Endothelial cell of umbilical vein (primary cell): ENCODE measurements at regions not wholly inside any gene's neighbourhood (a gene's known extent, or its start where the extent isn't known, plus 50 kb on each side); places are given as distances from the start of the nearest gene placed in this dataset.

ENCODE experiments used
- BruUV-seq: library from RNA; stranded (reverse); fragments of 400-500 nt; replicated peaks from 2 replicates; lab custom pipeline; 2021; lab: Mats Ljungman, UMichigan
- CTCF ChIA-PET: fragments of 300-600, 350-600 bp; sonication (Branson Sonifier 250); formaldehyde crosslinking; loops from one replicate; lab custom pipeline; 2021; ENCODE audit warnings: antibody characterized with exemption, inconsistent platforms; lab: Charles Lee
- POLR2A ChIA-PET: fragments of 300-600, 350-600 bp; sonication (Branson Sonifier 250); formaldehyde crosslinking; loops from one replicate; lab custom pipeline; 2021; ENCODE audit warnings: antibody characterized with exemption, inconsistent platforms; lab: Charles Lee
- DNase-seq: peaks from one replicate; pipeline ENCODE4 v3.0.0-alpha.2; 2011; ENCODE audit warnings: low read depth, low spot score
- FAIRE-seq: peaks from 2 replicates; lab custom pipeline; 2011; peaks lifted over from hg19 to GRCh38; lab: Jason Lieb, UNC
- H2AFZ ChIP-seq: 2 replicates; pipeline ENCODE4 v1.6.0; 2012; ENCODE audit warnings: low read depth, low read length, control low read depth, inconsistent platforms
- H3K27ac ChIP-seq: 2 replicates; pipeline ENCODE4 v1.5.1; 2011; ENCODE audit warnings: low read depth, mild to moderate bottlenecking, control low read depth, low read length, moderate library complexity; ENCODE audit not compliant: insufficient read depth
- H3K27me3 ChIP-seq, 2 experiments: 2 replicates each; pipeline versions ENCODE4 v1.6.0 to v1.6.1; 2011; ENCODE audit warnings: low read length in 2 of 2, mixed read lengths in 1 of 2; ENCODE audit not compliant: control insufficient read depth in 2 of 2, insufficient read depth in 2 of 2
- H3K36me3 ChIP-seq, 2 experiments: 2 replicates in 1 of 2; 3 replicates in 1 of 2; pipeline ENCODE4 v1.5.1; 2011; ENCODE audit warnings: low read length in 2 of 2, mild to moderate bottlenecking in 1 of 2, moderate library complexity in 1 of 2; ENCODE audit not compliant: control insufficient read depth in 2 of 2, insufficient read depth in 2 of 2; ENCODE audit errors: extremely low read depth in 1 of 2
- H3K4me1 ChIP-seq: 3 replicates; pipeline ENCODE4 v1.5.1; 2011; ENCODE audit warnings: mild to moderate bottlenecking, low read length; ENCODE audit not compliant: control insufficient read depth, insufficient read depth; ENCODE audit errors: extremely low read depth
- H3K4me2 ChIP-seq: 2 replicates; pipeline ENCODE4 v1.6.1; 2011; ENCODE audit warnings: low read length, control low read depth, mixed read lengths; ENCODE audit not compliant: insufficient read depth
- H3K4me3 ChIP-seq, 3 experiments: fragments of 200-600 bp in 1 of 3; sonication (generic), shearing (Covaris generic) in 1 of 3; replicated peaks in 1 of 3; 2 replicates each; pipeline ENCODE4 v1.5.1; 2011 to 2016; ENCODE audit warnings: control low read depth in 3 of 3, low read length in 3 of 3, mild to moderate bottlenecking in 2 of 3, inconsistent platforms in 1 of 3, low read depth in 1 of 3, moderate library complexity in 1 of 3; ENCODE audit not compliant: insufficient read depth in 1 of 3
- H3K79me2 ChIP-seq: 2 replicates; pipeline ENCODE4 v1.6.0; 2012; ENCODE audit warnings: low read length, inconsistent platforms; ENCODE audit not compliant: control insufficient read depth, insufficient read depth
- H3K9ac ChIP-seq: replicated peaks from 2 replicates; pipeline ENCODE3; 2011; ENCODE audit warnings: low read length, control low read depth; ENCODE audit not compliant: insufficient read depth; ENCODE audit errors: extremely low read depth
- H3K9me1 ChIP-seq: replicated peaks from 3 replicates; pipeline ENCODE4 v1.6.0; 2011; ENCODE audit warnings: mild to moderate bottlenecking, low read length; ENCODE audit not compliant: control insufficient read depth, insufficient read depth; ENCODE audit errors: extremely low read depth
- H3K9me3 ChIP-seq: replicated peaks from 2 replicates; pipeline ENCODE4 v1.5.1; 2012; ENCODE audit warnings: low read length, inconsistent platforms; ENCODE audit not compliant: control insufficient read depth, insufficient read depth
- H4K20me1 ChIP-seq: replicated peaks from 2 replicates; pipeline ENCODE3; 2011; ENCODE audit warnings: mild to moderate bottlenecking, low read length; ENCODE audit not compliant: control insufficient read depth, insufficient read depth; ENCODE audit errors: extremely low read depth
- EZH2 ChIP-seq: IDR thresholded peaks from 2 replicates; pipeline ENCODE4 v1.6.1; 2012; ENCODE audit warnings: borderline replicate concordance, low read depth, mild to moderate bottlenecking, moderate library complexity, low read length, inconsistent platforms; ENCODE audit not compliant: severe bottlenecking
- FOS ChIP-seq: IDR thresholded peaks from 2 replicates; pipeline ENCODE4 v1.6.1; 2011; ENCODE audit warnings: mild to moderate bottlenecking, low read length, moderate library complexity, borderline replicate concordance; ENCODE audit not compliant: insufficient read depth
- GATA2 ChIP-seq: IDR thresholded peaks from 2 replicates; pipeline ENCODE4 v1.7.0; 2011; ENCODE audit warnings: low read depth, mild to moderate bottlenecking, moderate library complexity, mixed read lengths, low read length; ENCODE audit not compliant: insufficient read length, insufficient read depth
- JUN ChIP-seq: IDR thresholded peaks from 2 replicates; pipeline ENCODE4 v1.6.1; 2011; ENCODE audit warnings: borderline replicate concordance, low read depth; ENCODE audit not compliant: insufficient read length, insufficient read depth
- MYC ChIP-seq: IDR thresholded peaks from one replicate; pipeline ENCODE4 v1.6.1; 2011; ENCODE audit warnings: mild to moderate bottlenecking, low read depth, low read length
- POLR2A ChIP-seq: IDR thresholded peaks from 2 replicates; pipeline ENCODE4 v1.6.1; 2012; ENCODE audit warnings: low read depth, mild to moderate bottlenecking, control low read depth, low read length
- dilution Hi-C: fragments of 300-500 bp; cut with MboI; formaldehyde crosslinking; loops from one replicate; pipeline ENCODE4 v1.15.0; 2019; ENCODE audit warnings: low sequenced_read_pairs; ENCODE audit not compliant: extremely low pct_ligation_motif_present
- intact Hi-C: fragments of 100-400 bp; cut with micrococcal nuclease; formaldehyde crosslinking; loops from one replicate; pipeline ENCODE4 v1.10.0; 2022
- TF ChIP-seq, protein P1 (sequence below): IDR thresholded peaks from 2 replicates; pipeline ENCODE4 v1.6.1; 2011; ENCODE audit not compliant: insufficient read depth, insufficient read length
- TF ChIP-seq, protein P2 (sequence below), 2 donors: IDR thresholded peaks; 1 replicate in 1 of 2; 2 replicates in 1 of 2; pipeline ENCODE4 v1.5.1; 2011; ENCODE audit warnings: low read length in 2 of 2, mild to moderate bottlenecking in 2 of 2, moderate library complexity in 2 of 2, control low read depth in 1 of 2, inconsistent platforms in 1 of 2, low read depth in 1 of 2; ENCODE audit not compliant: insufficient read depth in 1 of 2; ENCODE audit errors: extremely low read depth in 1 of 2

DNA sequence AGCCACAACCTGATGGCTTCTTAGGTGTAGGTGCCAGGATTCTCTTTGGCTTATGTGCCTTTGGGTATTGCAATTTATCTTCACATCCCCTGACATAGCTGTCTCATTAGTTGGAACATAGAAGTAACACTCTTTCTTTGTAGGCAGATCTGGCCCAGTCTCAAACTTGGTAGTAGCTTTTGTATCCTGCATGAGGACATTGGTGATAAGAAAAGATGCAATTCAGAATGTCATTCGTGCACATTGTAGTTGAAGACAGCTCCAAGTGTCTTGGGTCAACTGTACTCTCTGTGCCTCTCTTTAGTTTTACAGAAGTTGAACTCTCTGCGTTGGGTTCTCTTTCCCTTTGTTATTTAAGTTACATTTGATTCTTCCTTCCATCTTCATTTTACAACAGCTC lies 69.6 kb upstream of the BCL11A start:
- intact Hi-C loops: no loop called here
- Histone ChIP-seq H4K20me1 (no peaks in the 10 kb centered on the region), H3K27me3 (no peaks in the 10 kb centered on the region), H3K4me1 (no peaks in the 10 kb centered on the region), H3K9me3 (no peaks in the 10 kb centered on the region), H3K27ac (no peak overlapping the region), H3K4me2 (no peak overlapping the region), H3K9me1 (no peaks in the 10 kb centered on the region), H3K79me2 (no peaks in the 10 kb centered on the region), H3K9ac (no peak overlapping the region), H2AFZ (no peak overlapping the region), H3K36me3 (no peaks in the 10 kb centered on the region), H3K4me3 (no peak overlapping the region)
- ChIA-PET POLR2A (no interaction called here), CTCF (no interaction called here)
- DNase-seq (no peak), FAIRE-seq (no peak)
- BruUV-seq: no TSS peak
- dilution Hi-C loops: no loop called here
- no peak for TF ChIP-seq MYC
- TF ChIP-seq, protein P1, sequence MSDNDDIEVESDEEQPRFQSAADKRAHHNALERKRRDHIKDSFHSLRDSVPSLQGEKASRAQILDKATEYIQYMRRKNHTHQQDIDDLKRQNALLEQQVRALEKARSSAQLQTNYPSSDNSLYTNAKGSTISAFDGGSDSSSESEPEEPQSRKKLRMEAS: no peak

DNA sequence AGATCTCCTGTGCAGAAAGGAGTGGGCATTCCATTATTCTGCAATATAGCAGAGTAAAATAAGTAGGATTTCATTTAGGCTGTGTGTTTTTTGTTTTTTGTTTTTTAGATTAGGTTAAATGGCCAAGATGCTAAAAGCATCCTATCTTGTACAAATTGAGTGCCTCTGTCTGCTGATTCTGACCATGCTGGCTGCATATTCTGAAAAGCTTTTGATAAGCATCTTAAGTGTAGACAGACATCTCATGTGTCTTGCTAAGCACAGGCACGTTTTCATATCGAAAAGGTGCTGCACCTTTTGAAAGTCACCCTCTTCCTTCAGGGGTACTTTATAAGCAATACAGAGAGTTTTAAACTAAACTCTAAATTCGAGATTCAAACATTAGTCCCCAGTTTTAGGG lies 74.0 kb upstream of the BCL11A start:
- H3K4me3 ChIP-seq: no peak overlapping the region
- no peaks in the 10 kb centered on the region for H3K79me2 ChIP-seq
- H3K27me3 ChIP-seq: no peaks in the 10 kb centered on the region
- H3K9me1 ChIP-seq: no peaks in the 10 kb centered on the region
- no peak overlapping the region for H3K9ac ChIP-seq
- no peak for DNase-seq
- H3K4me1 ChIP-seq: no peaks in the 10 kb centered on the region
- ChIA-PET POLR2A (no interaction called here), CTCF (interaction anchor here (1.6 kb wide), 1 partner anchor 14 kb away, joined by 4 read pairs; no protein-coding TSS in a partner anchor)
- no peak overlapping the region for H2AFZ ChIP-seq
- no peaks in the 10 kb centered on the region for H3K9me3 ChIP-seq
- no peaks in the 10 kb centered on the region for H4K20me1 ChIP-seq
- TF ChIP-seq, protein P2, sequence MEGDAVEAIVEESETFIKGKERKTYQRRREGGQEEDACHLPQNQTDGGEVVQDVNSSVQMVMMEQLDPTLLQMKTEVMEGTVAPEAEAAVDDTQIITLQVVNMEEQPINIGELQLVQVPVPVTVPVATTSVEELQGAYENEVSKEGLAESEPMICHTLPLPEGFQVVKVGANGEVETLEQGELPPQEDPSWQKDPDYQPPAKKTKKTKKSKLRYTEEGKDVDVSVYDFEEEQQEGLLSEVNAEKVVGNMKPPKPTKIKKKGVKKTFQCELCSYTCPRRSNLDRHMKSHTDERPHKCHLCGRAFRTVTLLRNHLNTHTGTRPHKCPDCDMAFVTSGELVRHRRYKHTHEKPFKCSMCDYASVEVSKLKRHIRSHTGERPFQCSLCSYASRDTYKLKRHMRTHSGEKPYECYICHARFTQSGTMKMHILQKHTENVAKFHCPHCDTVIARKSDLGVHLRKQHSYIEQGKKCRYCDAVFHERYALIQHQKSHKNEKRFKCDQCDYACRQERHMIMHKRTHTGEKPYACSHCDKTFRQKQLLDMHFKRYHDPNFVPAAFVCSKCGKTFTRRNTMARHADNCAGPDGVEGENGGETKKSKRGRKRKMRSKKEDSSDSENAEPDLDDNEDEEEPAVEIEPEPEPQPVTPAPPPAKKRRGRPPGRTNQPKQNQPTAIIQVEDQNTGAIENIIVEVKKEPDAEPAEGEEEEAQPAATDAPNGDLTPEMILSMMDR (IDR thresholded peaks at IDR 0.05; ENCODE audit: extremely low read depth in 1 of 2, insufficient read depth in 1 of 2, low read depth in 1 of 2, low read length in 2 of 2): no peak
- TF ChIP-seq, protein P1: no peak
- TF ChIP-seq POLR2A: no peak
- TF ChIP-seq FOS: no peak
- TF ChIP-seq EZH2: no peak
- TF ChIP-seq GATA2: no peak
- TF ChIP-seq JUN: no peak
- TF ChIP-seq MYC: no peak
- H3K27ac ChIP-seq: no peak overlapping the region
- intact Hi-C loops (no loop called here), dilution Hi-C loops (no loop called here)
- no peak for FAIRE-seq
- H3K36me3 ChIP-seq: no peaks in the 10 kb centered on the region
- BruUV-seq: no TSS peak
- no peak overlapping the region for H3K4me2 ChIP-seq
